ENCODE measurements at regions not wholly inside any gene's neighbourhood (a gene's known extent, or its start where the extent isn't known, plus 50 kb on each side); places are given as distances from the start of the nearest gene placed in this dataset.

DNA sequence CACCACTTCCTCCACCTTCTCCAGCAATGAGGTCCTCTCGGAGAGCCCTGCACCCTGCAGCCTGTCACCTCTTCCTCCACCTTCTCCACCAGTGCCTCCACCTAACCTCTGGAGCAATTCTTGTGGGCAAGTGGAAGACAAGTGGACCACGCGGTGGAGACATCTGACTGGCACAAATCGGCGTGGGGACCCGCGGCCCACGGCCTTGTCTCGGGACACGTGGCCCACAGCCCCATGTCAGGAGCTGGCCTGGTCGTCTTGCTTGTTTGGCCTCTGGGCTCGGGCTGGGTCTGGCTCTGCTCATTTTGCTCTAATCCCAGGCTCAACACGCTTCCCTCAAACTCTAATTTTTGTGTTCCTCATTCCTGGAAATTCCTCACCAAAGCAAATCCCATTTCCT lies 393.1 kb upstream of the IRX1 start (continued):
- no peak for TF ChIP-seq E2F4 (CRISPR knock-in tag; IDR thresholded peaks at IDR 0.05; ENCODE audit: borderline replicate concordance, low read depth)
- TF ChIP-seq, protein P1, sequence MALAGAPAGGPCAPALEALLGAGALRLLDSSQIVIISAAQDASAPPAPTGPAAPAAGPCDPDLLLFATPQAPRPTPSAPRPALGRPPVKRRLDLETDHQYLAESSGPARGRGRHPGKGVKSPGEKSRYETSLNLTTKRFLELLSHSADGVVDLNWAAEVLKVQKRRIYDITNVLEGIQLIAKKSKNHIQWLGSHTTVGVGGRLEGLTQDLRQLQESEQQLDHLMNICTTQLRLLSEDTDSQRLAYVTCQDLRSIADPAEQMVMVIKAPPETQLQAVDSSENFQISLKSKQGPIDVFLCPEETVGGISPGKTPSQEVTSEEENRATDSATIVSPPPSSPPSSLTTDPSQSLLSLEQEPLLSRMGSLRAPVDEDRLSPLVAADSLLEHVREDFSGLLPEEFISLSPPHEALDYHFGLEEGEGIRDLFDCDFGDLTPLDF (CRISPR knock-in tag; IDR thresholded peaks at IDR 0.05), result no peak
- TF ChIP-seq, protein P2, sequence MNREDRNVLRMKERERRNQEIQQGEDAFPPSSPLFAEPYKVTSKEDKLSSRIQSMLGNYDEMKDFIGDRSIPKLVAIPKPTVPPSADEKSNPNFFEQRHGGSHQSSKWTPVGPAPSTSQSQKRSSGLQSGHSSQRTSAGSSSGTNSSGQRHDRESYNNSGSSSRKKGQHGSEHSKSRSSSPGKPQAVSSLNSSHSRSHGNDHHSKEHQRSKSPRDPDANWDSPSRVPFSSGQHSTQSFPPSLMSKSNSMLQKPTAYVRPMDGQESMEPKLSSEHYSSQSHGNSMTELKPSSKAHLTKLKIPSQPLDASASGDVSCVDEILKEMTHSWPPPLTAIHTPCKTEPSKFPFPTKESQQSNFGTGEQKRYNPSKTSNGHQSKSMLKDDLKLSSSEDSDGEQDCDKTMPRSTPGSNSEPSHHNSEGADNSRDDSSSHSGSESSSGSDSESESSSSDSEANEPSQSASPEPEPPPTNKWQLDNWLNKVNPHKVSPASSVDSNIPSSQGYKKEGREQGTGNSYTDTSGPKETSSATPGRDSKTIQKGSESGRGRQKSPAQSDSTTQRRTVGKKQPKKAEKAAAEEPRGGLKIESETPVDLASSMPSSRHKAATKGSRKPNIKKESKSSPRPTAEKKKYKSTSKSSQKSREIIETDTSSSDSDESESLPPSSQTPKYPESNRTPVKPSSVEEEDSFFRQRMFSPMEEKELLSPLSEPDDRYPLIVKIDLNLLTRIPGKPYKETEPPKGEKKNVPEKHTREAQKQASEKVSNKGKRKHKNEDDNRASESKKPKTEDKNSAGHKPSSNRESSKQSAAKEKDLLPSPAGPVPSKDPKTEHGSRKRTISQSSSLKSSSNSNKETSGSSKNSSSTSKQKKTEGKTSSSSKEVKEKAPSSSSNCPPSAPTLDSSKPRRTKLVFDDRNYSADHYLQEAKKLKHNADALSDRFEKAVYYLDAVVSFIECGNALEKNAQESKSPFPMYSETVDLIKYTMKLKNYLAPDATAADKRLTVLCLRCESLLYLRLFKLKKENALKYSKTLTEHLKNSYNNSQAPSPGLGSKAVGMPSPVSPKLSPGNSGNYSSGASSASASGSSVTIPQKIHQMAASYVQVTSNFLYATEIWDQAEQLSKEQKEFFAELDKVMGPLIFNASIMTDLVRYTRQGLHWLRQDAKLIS (CRISPR knock-in tag; IDR thresholded peaks at IDR 0.05; ENCODE audit: borderline replicate concordance), result no peak
- no peak for TF ChIP-seq ZNF121 (CRISPR knock-in tag; IDR thresholded peaks at IDR 0.05)
- no peak for TF ChIP-seq ZNF423 (CRISPR knock-in tag; IDR thresholded peaks at IDR 0.05)
- no peak for TF ChIP-seq HMGA2 (CRISPR knock-in tag; IDR thresholded peaks at IDR 0.05)
- no peak for TF ChIP-seq PRRX2 (CRISPR knock-in tag; IDR thresholded peaks at IDR 0.05)

GRCh38 chr5:3201941-3202340 lies 393.7 kb upstream of the IRX1 start:
- H3K27me3 Mint-ChIP-seq (ENCODE audit: low read depth), result peaks cover 31% of the 10 kb centered on the region

More at GRCh38 chr5:3201941-3202340, 393.7 kb upstream of the IRX1 start:
- peaks cover 17% of the 10 kb centered on the region for H3K9me3 Mint-ChIP-seq
- ATAC-seq, result no peak
- no peak for TF ChIP-seq PRRX2 (CRISPR knock-in tag; IDR thresholded peaks at IDR 0.05)
- no peak for TF ChIP-seq TEAD1 (CRISPR knock-in tag; IDR thresholded peaks at IDR 0.05)
- no peak for TF ChIP-seq ZNF263 (CRISPR knock-in tag; IDR thresholded peaks at IDR 0.05; ENCODE audit: low read depth)
- TF ChIP-seq ATF3 (CRISPR knock-in tag; conservative IDR thresholded peaks at IDR 0.05), result no peak
- no peak for TF ChIP-seq ZMAT4 (CRISPR knock-in tag; IDR thresholded peaks at IDR 0.05)
- TF ChIP-seq, protein P3, sequence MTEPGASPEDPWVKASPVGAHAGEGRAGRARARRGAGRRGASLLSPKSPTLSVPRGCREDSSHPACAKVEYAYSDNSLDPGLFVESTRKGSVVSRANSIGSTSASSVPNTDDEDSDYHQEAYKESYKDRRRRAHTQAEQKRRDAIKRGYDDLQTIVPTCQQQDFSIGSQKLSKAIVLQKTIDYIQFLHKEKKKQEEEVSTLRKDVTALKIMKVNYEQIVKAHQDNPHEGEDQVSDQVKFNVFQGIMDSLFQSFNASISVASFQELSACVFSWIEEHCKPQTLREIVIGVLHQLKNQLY (CRISPR knock-in tag; IDR thresholded peaks at IDR 0.05), result no peak
- no peak for TF ChIP-seq ZNF423 (CRISPR knock-in tag; IDR thresholded peaks at IDR 0.05)
- TF ChIP-seq GABPB1 (CRISPR knock-in tag; IDR thresholded peaks at IDR 0.05), result no peak
- no peak for TF ChIP-seq HMGA2 (CRISPR knock-in tag; IDR thresholded peaks at IDR 0.05)
- TF ChIP-seq ZNF219 (CRISPR knock-in tag; IDR thresholded peaks at IDR 0.05; ENCODE audit: borderline replicate concordance), result no peak
- TF ChIP-seq ELF4 (CRISPR knock-in tag; IDR thresholded peaks at IDR 0.05; ENCODE audit: low read depth), result no peak
- no peak for TF ChIP-seq JUN (CRISPR knock-in tag; IDR thresholded peaks at IDR 0.05)
- TF ChIP-seq E2F5 (CRISPR knock-in tag; IDR thresholded peaks at IDR 0.05), result no peak
- TF ChIP-seq, protein P4, sequence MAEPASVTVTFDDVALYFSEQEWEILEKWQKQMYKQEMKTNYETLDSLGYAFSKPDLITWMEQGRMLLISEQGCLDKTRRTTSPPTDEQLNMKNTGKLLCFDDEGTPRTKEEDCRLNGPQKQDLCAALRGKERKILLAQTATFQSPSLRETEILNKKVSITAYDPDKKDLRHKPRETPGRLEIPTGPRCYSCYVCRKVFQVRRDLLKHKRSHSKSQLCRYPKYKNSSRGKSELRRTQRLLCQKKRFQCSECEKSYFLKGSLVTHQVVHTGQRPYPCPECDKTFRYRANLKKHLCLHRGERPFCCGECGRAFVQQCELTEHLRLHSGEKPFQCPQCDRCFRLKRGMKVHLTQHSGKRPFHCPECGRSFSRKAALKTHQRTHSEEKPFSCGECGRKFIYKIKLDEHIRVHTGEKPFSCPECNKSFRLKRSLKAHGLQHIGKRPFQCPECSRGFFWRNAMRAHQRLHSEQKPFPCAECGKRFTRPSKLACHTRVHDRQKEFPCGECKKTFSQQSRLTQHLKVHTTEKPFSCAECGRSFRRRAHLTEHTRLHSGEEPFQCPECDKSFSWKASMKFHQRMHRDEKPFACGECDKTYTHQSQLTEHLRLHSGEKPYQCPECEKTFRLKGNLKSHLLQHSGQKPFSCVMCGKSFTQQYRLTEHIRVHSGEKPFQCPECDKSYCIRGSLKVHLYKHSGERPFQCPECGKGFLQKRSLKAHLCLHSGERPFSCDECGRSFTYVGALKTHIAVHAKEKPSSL (CRISPR knock-in tag; conservative IDR thresholded peaks at IDR 0.05), result no peak
- TF ChIP-seq ESRRA (CRISPR knock-in tag; IDR thresholded peaks at IDR 0.05; ENCODE audit: borderline replicate concordance), result no peak
- no peak for TF ChIP-seq ZNF416 (CRISPR knock-in tag; IDR thresholded peaks at IDR 0.05)
- TF ChIP-seq NFYB (CRISPR knock-in tag; conservative IDR thresholded peaks at IDR 0.05; ENCODE audit: low read depth), result no peak
- no peak for TF ChIP-seq ATF1 (CRISPR knock-in tag; IDR thresholded peaks at IDR 0.05)
- no peak for TF ChIP-seq TEAD4 (CRISPR knock-in tag; IDR thresholded peaks at IDR 0.05)
- no peak for DNase-seq (ENCODE audit: low spot score)
- CTCF ChIA-PET, result no interaction called here
- no peak overlapping the region for H3K27ac Mint-ChIP-seq
- peaks cover 20% of the 10 kb centered on the region for H3K4me1 Mint-ChIP-seq
- POLR2A ChIA-PET, result no interaction called here
- H3K36me3 Mint-ChIP-seq, result peaks cover 9% of the 10 kb centered on the region
- H3K4me3 Mint-ChIP-seq, result no peak overlapping the region

Measured in WTC11 (cell line).